Thymus (tissue), 11 donors: ENCODE measurements at regions not wholly inside any gene's neighbourhood (a gene's known extent, or its start where the extent isn't known, plus 50 kb on each side); places are given as distances from the start of the nearest gene placed in this dataset.
"Not testable (repeated sequence)": the region's sequence is repeated elsewhere in the genome, so short reads cannot be mapped to it uniquely, and the experiment has no call there.

Source experiments
- DNase-seq, 9 donors: peaks; one replicate each; pipeline ENCODE4 v3.0.0-alpha.2; 2013; ENCODE audit warnings: low spot score in 9 of 9, low read depth in 6 of 9, missing footprints in 1 of 9
- H3K27ac ChIP-seq, 2 donors: one replicate each; pipeline ENCODE4 v1.5.1; 2013; ENCODE audit warnings: control low read depth in 1 of 2, low read depth in 1 of 2, low read length in 1 of 2, mild to moderate bottlenecking in 1 of 2, moderate library complexity in 1 of 2
- H3K27me3 ChIP-seq, 2 donors: one replicate each; pipeline ENCODE4 v1.5.1; 2013; ENCODE audit warnings: low read length in 1 of 2; ENCODE audit not compliant: control insufficient read depth in 2 of 2, insufficient read depth in 1 of 2
- H3K36me3 ChIP-seq, 2 donors: one replicate each; pipeline ENCODE4 v1.5.1; 2013; ENCODE audit warnings: low read length in 1 of 2, mild to moderate bottlenecking in 1 of 2, moderate library complexity in 1 of 2; ENCODE audit not compliant: control insufficient read depth in 2 of 2, insufficient read depth in 2 of 2
- H3K4me1 ChIP-seq, 2 donors: one replicate each; pipeline ENCODE4 v1.5.1; 2013; ENCODE audit warnings: low read length in 2 of 2; ENCODE audit not compliant: control insufficient read depth in 2 of 2, insufficient read depth in 2 of 2
- H3K4me3 ChIP-seq, 2 donors: one replicate each; pipeline ENCODE4 v1.5.1; 2013; ENCODE audit warnings: low read length in 2 of 2, control low read depth in 1 of 2, mild to moderate bottlenecking in 1 of 2
- H3K9me3 ChIP-seq, 2 donors: one replicate each; pipeline ENCODE4 v1.5.1; 2013; ENCODE audit warnings: low read length in 1 of 2, mild to moderate bottlenecking in 1 of 2; ENCODE audit not compliant: control insufficient read depth in 2 of 2, insufficient read depth in 1 of 2
- WGBS: extraction: QIAGEN DNeasy Blood & Tissue Kit; methylation state at CpG from one replicate; pipeline ENCODE4 v1.1.7; 2013; 5-methylcytosine and 5-hydroxymethylcytosine counted together
- donor health status: healthy.

GRCh38 chr12:37441371-37441770 is 875.2 kb upstream of the ALG10B start:
- not testable (repeated sequence) for DNase-seq, H3K27me3 ChIP-seq, H3K36me3 ChIP-seq, H3K9me3 ChIP-seq, H3K4me3 ChIP-seq, H3K4me1 ChIP-seq, H3K27ac ChIP-seq
- 75% methylated on average over 1 of the region's 1 CpG for WGBS

- not testable (repeated sequence) for H3K27ac ChIP-seq, DNase-seq, H3K9me3 ChIP-seq, H3K4me3 ChIP-seq, H3K36me3 ChIP-seq, H3K4me1 ChIP-seq, H3K27me3 ChIP-seq
- WGBS, result 59% methylated on average over 3 of the region's 3 CpGs
Observed at GRCh38 chr12:37455646-37456045, 860.9 kb upstream of the ALG10B start.

GRCh38 chr12:37497939-37498338 is 818.6 kb upstream of the ALG10B start:
- not testable (repeated sequence) for H3K4me3 ChIP-seq, H3K27ac ChIP-seq, H3K27me3 ChIP-seq, H3K36me3 ChIP-seq, H3K9me3 ChIP-seq, H3K4me1 ChIP-seq, DNase-seq
- WGBS, result 86% methylated on average over 4 of the region's 4 CpGs

- H3K36me3 ChIP-seq, H3K27me3 ChIP-seq, H3K4me3 ChIP-seq, H3K27ac ChIP-seq, DNase-seq, H3K9me3 ChIP-seq, H3K4me1 ChIP-seq: not testable (repeated sequence)
Observed at GRCh38 chr12:37510256-37510655, 806.3 kb upstream of the ALG10B start.

GRCh38 chr12:37540581-37540980 is 776.0 kb upstream of the ALG10B start:
- 92% methylated on average over 9 of the region's 9 CpGs for WGBS
- not testable (repeated sequence) for H3K27me3 ChIP-seq, H3K27ac ChIP-seq, DNase-seq, H3K4me1 ChIP-seq, H3K36me3 ChIP-seq, H3K4me3 ChIP-seq
- H3K9me3 ChIP-seq, result peaks cover 5 to 55% of the 10 kb centered on the region in 2 donors

- no peaks in the 10 kb centered on the region for H3K36me3 ChIP-seq
- H3K4me1 ChIP-seq, result no peaks in the 10 kb centered on the region
- H3K9me3 ChIP-seq, result peaks cover 5 to 58% of the 10 kb centered on the region in 2 donors
- 95% methylated on average over 21 of the region's 21 CpGs for WGBS
- H3K27ac ChIP-seq, result no peak overlapping the region
- H3K4me3 ChIP-seq, result no peak overlapping the region
- no peak for DNase-seq
- H3K27me3 ChIP-seq, result no peaks in the 10 kb centered on the region
Observed at GRCh38 chr12:37541356-37541755, 775.2 kb upstream of the ALG10B start.

GRCh38 chr12:37543131-37543965 is 773.2 kb upstream of the ALG10B start:
- no peak overlapping the region for H3K4me3 ChIP-seq
- H3K27me3 ChIP-seq, result no peaks in the 10 kb centered on the region
- no peaks in the 10 kb centered on the region for H3K36me3 ChIP-seq
- H3K4me1 ChIP-seq, result no peaks in the 10 kb centered on the region
- H3K27ac ChIP-seq, result no peak overlapping the region
- 83% methylated on average over 35 of the region's 35 CpGs for WGBS
- peaks cover 5 to 77% of the 10 kb centered on the region in 2 donors for H3K9me3 ChIP-seq
- no peak for DNase-seq

GRCh38 chr12:37543966-37544668 is 772.5 kb upstream of the ALG10B start:
- DNase-seq, result no peak
- Histone ChIP-seq H3K36me3 (no peaks in the 10 kb centered on the region), H3K9me3 (peaks cover 6 to 82% of the 10 kb centered on the region in 2 donors), H3K27me3 (no peaks in the 10 kb centered on the region), H3K4me3 (no peak overlapping the region), H3K4me1 (no peaks in the 10 kb centered on the region), H3K27ac (no peak overlapping the region)
- WGBS, result 95% methylated on average over 27 of the region's 27 CpGs

GRCh38 chr12:37544669-37545330 is 771.8 kb upstream of the ALG10B start:
- H3K27me3 ChIP-seq, DNase-seq, H3K27ac ChIP-seq, H3K36me3 ChIP-seq, H3K4me3 ChIP-seq, H3K4me1 ChIP-seq: not testable (repeated sequence)
- WGBS, result 93% methylated on average over 9 of the region's 9 CpGs
- peaks cover 6 to 86% of the 10 kb centered on the region in 2 donors for H3K9me3 ChIP-seq
